IMR-90 (cell line): ENCODE measurements at regions not wholly inside any gene's neighbourhood (a gene's known extent, or its start where the extent isn't known, plus 50 kb on each side); places are given as distances from the start of the nearest gene placed in this dataset.

Experiments used
- ATAC-seq: fragments of 200-7000 bp; cut with Tn5 transposase; 2 replicates; pipeline ENCODE4 v1.9.1; 2020; ENCODE audit warnings: low read depth, mild to moderate bottlenecking, moderate library complexity
- BruUV-seq: library from RNA; stranded (reverse); fragments of 400-500 nt; replicated peaks from 2 replicates; lab custom pipeline; 2021; lab: Mats Ljungman, UMichigan
- CTCF ChIA-PET: fragments of 300-600 bp; formaldehyde crosslinking; extraction: SDS; loops from one replicate; lab custom pipeline; 2021; ENCODE audit warnings: antibody characterized with exemption; lab: Yijun Ruan, JAX
- POLR2A ChIA-PET: fragments of 300-600 bp; sonication (Branson Sonifier 250); formaldehyde crosslinking; loops from one replicate; lab custom pipeline; 2022; ENCODE audit warnings: antibody characterized with exemption; ENCODE audit not compliant: unreplicated experiment; lab: Charles Lee
- DNase-seq: peaks from one replicate; pipeline ENCODE4 v3.0.0; 2013
- H2AFZ ChIP-seq: replicated peaks from 2 replicates; pipeline ENCODE3; 2013; ENCODE audit warnings: low read length, mild to moderate bottlenecking; ENCODE audit not compliant: poor library complexity
- H2AK5ac ChIP-seq: 2 replicates; pipeline ENCODE4 v1.6.1; 2013; ENCODE audit warnings: low read depth, low read length, inconsistent platforms
- H2AK9ac ChIP-seq: replicated peaks from 2 replicates; pipeline ENCODE3; 2013; ENCODE audit warnings: mild to moderate bottlenecking, low read depth, low read length, moderate library complexity; ENCODE audit not compliant: poor library complexity
- H2BK120ac ChIP-seq: 2 replicates; pipeline ENCODE4 v1.6.1; 2013; ENCODE audit warnings: low read depth, low read length, inconsistent platforms
- H2BK15ac ChIP-seq: 3 replicates; pipeline ENCODE4 v1.6.1; 2013; ENCODE audit warnings: low read depth, low read length, inconsistent platforms
- H2BK20ac ChIP-seq: 2 replicates; pipeline ENCODE4 v1.6.1; 2013; ENCODE audit warnings: low read depth, mild to moderate bottlenecking, inconsistent platforms, low read length, moderate library complexity
- H2BK5ac ChIP-seq: 2 replicates; pipeline ENCODE4 v1.6.1; 2013; ENCODE audit warnings: mild to moderate bottlenecking, low read depth, low read length, inconsistent platforms; ENCODE audit not compliant: poor library complexity, severe bottlenecking
- H3K14ac ChIP-seq: replicated peaks from 2 replicates; pipeline ENCODE4 v1.6.1; 2013; ENCODE audit warnings: low read depth, low read length, inconsistent platforms
- H3K18ac ChIP-seq: 2 replicates; pipeline ENCODE4 v1.6.1; 2013; ENCODE audit warnings: low read depth, low read length, control low read depth
- H3K23ac ChIP-seq: 2 replicates; pipeline ENCODE4 v1.6.1; 2013; ENCODE audit warnings: low read depth, low read length, inconsistent platforms
- H3K27ac ChIP-seq: 2 replicates; pipeline ENCODE4 v1.5.1; 2013; ENCODE audit warnings: mild to moderate bottlenecking, control low read depth, low read length; ENCODE audit not compliant: insufficient read depth
- H3K27me3 ChIP-seq: 2 replicates; pipeline ENCODE4 v1.6.1; 2013; ENCODE audit warnings: low read length; ENCODE audit not compliant: control insufficient read depth, insufficient read depth
- H3K36me3 ChIP-seq: 2 replicates; pipeline ENCODE4 v1.6.1; 2013; ENCODE audit warnings: low read length, mixed read lengths; ENCODE audit not compliant: control insufficient read depth, insufficient read depth
- H3K4ac ChIP-seq: 2 replicates; pipeline ENCODE4 v1.6.1; 2013; ENCODE audit warnings: low read depth, low read length, inconsistent platforms
- H3K4me1 ChIP-seq: 2 replicates; pipeline ENCODE4 v1.6.1; 2013; ENCODE audit warnings: low read length, mixed read lengths; ENCODE audit not compliant: control insufficient read depth, insufficient read depth
- H3K4me2 ChIP-seq: 2 replicates; pipeline ENCODE4 v1.6.1; 2013; ENCODE audit warnings: low read depth, mild to moderate bottlenecking, control low read depth, low read length, moderate library complexity
- H3K4me3 ChIP-seq: 2 replicates; pipeline ENCODE4 v1.5.1; 2013; ENCODE audit warnings: low read depth, mild to moderate bottlenecking, control low read depth, low read length, moderate library complexity; ENCODE audit not compliant: insufficient read depth
- H3K56ac ChIP-seq: 2 replicates; pipeline ENCODE4 v1.6.1; 2013; ENCODE audit warnings: low read length, inconsistent platforms; ENCODE audit not compliant: insufficient read depth; ENCODE audit errors: extremely low read depth
- H3K79me1 ChIP-seq, 2 experiments: 2 replicates each; pipeline ENCODE4 v1.6.1; 2013; ENCODE audit warnings: low read length in 2 of 2, inconsistent platforms in 1 of 2, low read depth in 1 of 2
- H3K9ac ChIP-seq: 2 replicates; pipeline ENCODE4 v1.6.1; 2013; ENCODE audit warnings: low read depth, low read length, control low read depth
- H3K9me1 ChIP-seq: 2 replicates; pipeline ENCODE4 v1.6.1; 2013; ENCODE audit warnings: low read length, inconsistent platforms; ENCODE audit not compliant: insufficient read depth
- H3K9me3 ChIP-seq: 2 replicates; pipeline ENCODE4 v1.6.1; 2013; ENCODE audit warnings: low read length; ENCODE audit not compliant: control insufficient read depth, insufficient read depth
- H4K20me1 ChIP-seq: 2 replicates; pipeline ENCODE4 v1.6.1; 2013; ENCODE audit warnings: low read length, inconsistent platforms; ENCODE audit not compliant: insufficient read depth
- H4K5ac ChIP-seq: 2 replicates; pipeline ENCODE4 v1.6.1; 2013; ENCODE audit warnings: mild to moderate bottlenecking, low read depth, low read length, control low read depth
- H4K8ac ChIP-seq, 2 experiments: 2 replicates each; pipeline ENCODE4 v1.6.1; 2013; ENCODE audit warnings: low read depth in 2 of 2, low read length in 2 of 2, control low read depth in 1 of 2, inconsistent platforms in 1 of 2
- H4K91ac ChIP-seq: 2 replicates; pipeline ENCODE4 v1.6.1; 2013; ENCODE audit warnings: low read depth, low read length, inconsistent platforms; ENCODE audit not compliant: insufficient read depth
- BHLHE40 ChIP-seq: fragments of 150-350 bp; IDR thresholded peaks from 2 replicates; pipeline ENCODE4 v1.6.1; 2016; ENCODE audit warnings: mild to moderate bottlenecking, low read depth, low read length
- CEBPB ChIP-seq: IDR thresholded peaks from 2 replicates; pipeline ENCODE4 v1.6.1; 2012; ENCODE audit warnings: low read depth, low read length, improper control_type of control experiment
- CHD1 ChIP-seq: IDR thresholded peaks from 2 replicates; pipeline ENCODE4 v1.6.1; 2012; ENCODE audit warnings: low read depth, low read length, improper control_type of control experiment
- FOS ChIP-seq: fragments of 150-350 bp; IDR thresholded peaks from 2 replicates; pipeline ENCODE4 v1.6.1; 2016; ENCODE audit warnings: low read depth, low read length
- MAFK ChIP-seq: IDR thresholded peaks from 2 replicates; pipeline ENCODE4 v1.6.1; 2012; ENCODE audit warnings: low read depth, low read length, improper control_type of control experiment
- MAZ ChIP-seq: IDR thresholded peaks from 2 replicates; pipeline ENCODE4 v1.6.1; 2012; ENCODE audit warnings: low read depth, mild to moderate bottlenecking, low read length, improper control_type of control experiment, moderate library complexity, borderline replicate concordance
- MXI1 ChIP-seq: IDR thresholded peaks from 2 replicates; pipeline ENCODE4 v1.6.1; 2012; ENCODE audit warnings: low read depth, mild to moderate bottlenecking, low read length, moderate library complexity, borderline replicate concordance
- NFE2L2 ChIP-seq: fragments of 150-350 bp; IDR thresholded peaks from 2 replicates; pipeline ENCODE4 v1.6.1; 2016; ENCODE audit warnings: low read depth, mild to moderate bottlenecking, low read length
- POLR2A ChIP-seq: IDR thresholded peaks from 2 replicates; pipeline ENCODE4 v1.6.1; 2012; ENCODE audit warnings: mild to moderate bottlenecking, low read depth, low read length
- RAD21 ChIP-seq: IDR thresholded peaks from 2 replicates; pipeline ENCODE4 v1.6.1; 2012; ENCODE audit warnings: low read length, improper control_type of control experiment
- RCOR1 ChIP-seq: IDR thresholded peaks from 2 replicates; pipeline ENCODE4 v1.6.1; 2012; ENCODE audit warnings: mild to moderate bottlenecking, low read length, improper control_type of control experiment; ENCODE audit not compliant: insufficient replicate concordance
- RFX5 ChIP-seq: IDR thresholded peaks from 2 replicates; pipeline ENCODE4 v1.8.0; 2012; ENCODE audit warnings: low read depth, mild to moderate bottlenecking, low read length, moderate library complexity
- SMC3 ChIP-seq: fragments of 150-350 bp; IDR thresholded peaks from 2 replicates; pipeline ENCODE4 v1.6.1; 2016; ENCODE audit warnings: low read depth, mild to moderate bottlenecking, antibody characterized with exemption, low read length, moderate library complexity
- WGBS, 2 experiments: methylation state at CpG; one replicate each; pipeline versions ENCODE4 v1.1.5 to v1.1.7; 2013; ENCODE audit warnings: missing lambda C conversion rate in 2 of 2; ENCODE audit not compliant: insufficient read length in 1 of 2; ENCODE audit errors: extremely low coverage in 2 of 2; 5-methylcytosine and 5-hydroxymethylcytosine counted together
- dilution Hi-C: fragments of 300-500 bp; cut with HindIII; formaldehyde crosslinking; loops from one replicate; pipeline ENCODE4 v1.14.3; 2018; ENCODE audit warnings: low sequenced_read_pairs; ENCODE audit not compliant: unreplicated experiment
- in situ Hi-C: fragments of 300-500 bp; cut with MboI; formaldehyde crosslinking; loops from 3 replicates; pipeline ENCODE4 v1.14.3; 2019; ENCODE audit warnings: low sequenced_read_pairs, inconsistent platforms, mixed read lengths
- intact Hi-C: fragments of 100-400 bp; cut with micrococcal nuclease; formaldehyde crosslinking; loops from 2 replicates; pipeline ENCODE4 v1.10.0; 2022
- TF ChIP-seq, protein P1 (sequence below): fragments of 150-350 bp; IDR thresholded peaks from 2 replicates; pipeline ENCODE4 v1.6.1; 2016; ENCODE audit warnings: low read depth, mild to moderate bottlenecking, low read length, moderate library complexity, borderline replicate concordance
- TF ChIP-seq, protein P2 (sequence below): fragments of 150-350 bp; IDR thresholded peaks from 2 replicates; pipeline ENCODE4 v1.6.1; 2017; ENCODE audit warnings: mild to moderate bottlenecking, antibody characterized with exemption, low read length, low read depth
- TF ChIP-seq, protein P3 (sequence below): conservative IDR thresholded peaks from 2 replicates; pipeline ENCODE4 v1.5.1; 2012; ENCODE audit warnings: mild to moderate bottlenecking, low read depth, low read length, improper control_type of control experiment

DNA sequence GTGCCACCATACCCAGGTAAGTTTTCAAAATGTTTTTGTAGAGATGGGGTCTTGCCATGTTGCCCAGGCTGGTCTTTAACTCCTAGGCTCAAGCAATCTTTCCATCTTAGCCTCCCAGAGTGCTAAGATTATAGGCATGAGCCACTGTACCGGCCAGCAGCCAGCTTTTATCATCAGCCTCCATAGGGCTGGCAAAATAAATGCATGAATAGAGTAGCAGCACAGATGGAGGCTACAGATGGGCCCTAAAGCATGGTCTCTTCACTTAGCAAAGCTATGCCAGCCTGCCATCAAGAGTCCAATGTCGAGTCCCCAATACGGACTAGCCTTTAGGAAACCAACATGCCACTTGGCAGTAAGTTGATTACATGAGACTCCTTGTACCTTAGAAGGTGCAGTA is 63.8 kb downstream of the CNTN3 start:
- Histone ChIP-seq H3K9ac (no peak overlapping the region), H4K20me1 (no peaks in the 10 kb centered on the region), H3K23ac (no peak overlapping the region), H3K4me3 (no peak overlapping the region), H4K8ac (no peak overlapping the region), H3K9me3 (no peaks in the 10 kb centered on the region), H2AFZ (no peak overlapping the region), H3K27me3 (no peaks in the 10 kb centered on the region), H3K18ac (no peak overlapping the region), H3K56ac (no peak overlapping the region), H2BK5ac (no peak overlapping the region), H3K14ac (no peak overlapping the region), H3K4me2 (no peak overlapping the region), H4K91ac (no peak overlapping the region), H3K4ac (no peak overlapping the region), H2BK15ac (no peak overlapping the region), H2BK120ac (no peak overlapping the region), H3K27ac (no peak overlapping the region), H3K9me1 (no peaks in the 10 kb centered on the region), H2AK9ac (no peak overlapping the region), H2AK5ac (no peak overlapping the region), H2BK20ac (no peak overlapping the region), H3K79me1 (no peaks in the 10 kb centered on the region), H3K4me1 (no peaks in the 10 kb centered on the region), H3K36me3 (no peaks in the 10 kb centered on the region), H4K5ac (no peak overlapping the region)
- POLR2A ChIA-PET: no interaction called here
- dilution Hi-C loops: no loop called here
- no peak for ATAC-seq
- DNase-seq: no peak
- intact Hi-C loops: no loop called here
- BruUV-seq: no TSS peak
- in situ Hi-C loops: no loop called here
- CTCF ChIA-PET: no interaction called here
- TF ChIP-seq MAZ: no peak
- TF ChIP-seq, protein P1, sequence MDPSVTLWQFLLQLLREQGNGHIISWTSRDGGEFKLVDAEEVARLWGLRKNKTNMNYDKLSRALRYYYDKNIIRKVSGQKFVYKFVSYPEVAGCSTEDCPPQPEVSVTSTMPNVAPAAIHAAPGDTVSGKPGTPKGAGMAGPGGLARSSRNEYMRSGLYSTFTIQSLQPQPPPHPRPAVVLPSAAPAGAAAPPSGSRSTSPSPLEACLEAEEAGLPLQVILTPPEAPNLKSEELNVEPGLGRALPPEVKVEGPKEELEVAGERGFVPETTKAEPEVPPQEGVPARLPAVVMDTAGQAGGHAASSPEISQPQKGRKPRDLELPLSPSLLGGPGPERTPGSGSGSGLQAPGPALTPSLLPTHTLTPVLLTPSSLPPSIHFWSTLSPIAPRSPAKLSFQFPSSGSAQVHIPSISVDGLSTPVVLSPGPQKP: no peak
- no peak for TF ChIP-seq CHD1
- TF ChIP-seq MAFK: no peak
- no peak for TF ChIP-seq NFE2L2
- TF ChIP-seq, protein P2, sequence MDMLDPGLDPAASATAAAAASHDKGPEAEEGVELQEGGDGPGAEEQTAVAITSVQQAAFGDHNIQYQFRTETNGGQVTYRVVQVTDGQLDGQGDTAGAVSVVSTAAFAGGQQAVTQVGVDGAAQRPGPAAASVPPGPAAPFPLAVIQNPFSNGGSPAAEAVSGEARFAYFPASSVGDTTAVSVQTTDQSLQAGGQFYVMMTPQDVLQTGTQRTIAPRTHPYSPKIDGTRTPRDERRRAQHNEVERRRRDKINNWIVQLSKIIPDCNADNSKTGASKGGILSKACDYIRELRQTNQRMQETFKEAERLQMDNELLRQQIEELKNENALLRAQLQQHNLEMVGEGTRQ: no peak
- no peak for TF ChIP-seq SMC3
- no peak for TF ChIP-seq FOS
- no peak for TF ChIP-seq CEBPB
- TF ChIP-seq BHLHE40: no peak
- TF ChIP-seq, protein P3, sequence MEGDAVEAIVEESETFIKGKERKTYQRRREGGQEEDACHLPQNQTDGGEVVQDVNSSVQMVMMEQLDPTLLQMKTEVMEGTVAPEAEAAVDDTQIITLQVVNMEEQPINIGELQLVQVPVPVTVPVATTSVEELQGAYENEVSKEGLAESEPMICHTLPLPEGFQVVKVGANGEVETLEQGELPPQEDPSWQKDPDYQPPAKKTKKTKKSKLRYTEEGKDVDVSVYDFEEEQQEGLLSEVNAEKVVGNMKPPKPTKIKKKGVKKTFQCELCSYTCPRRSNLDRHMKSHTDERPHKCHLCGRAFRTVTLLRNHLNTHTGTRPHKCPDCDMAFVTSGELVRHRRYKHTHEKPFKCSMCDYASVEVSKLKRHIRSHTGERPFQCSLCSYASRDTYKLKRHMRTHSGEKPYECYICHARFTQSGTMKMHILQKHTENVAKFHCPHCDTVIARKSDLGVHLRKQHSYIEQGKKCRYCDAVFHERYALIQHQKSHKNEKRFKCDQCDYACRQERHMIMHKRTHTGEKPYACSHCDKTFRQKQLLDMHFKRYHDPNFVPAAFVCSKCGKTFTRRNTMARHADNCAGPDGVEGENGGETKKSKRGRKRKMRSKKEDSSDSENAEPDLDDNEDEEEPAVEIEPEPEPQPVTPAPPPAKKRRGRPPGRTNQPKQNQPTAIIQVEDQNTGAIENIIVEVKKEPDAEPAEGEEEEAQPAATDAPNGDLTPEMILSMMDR: no peak
- no peak for TF ChIP-seq POLR2A
- no peak for TF ChIP-seq RAD21
- no peak for TF ChIP-seq MXI1
- TF ChIP-seq RFX5: no peak
- no peak for TF ChIP-seq RCOR1
- no CpG with 5 or more reads among the region's 3 CpGs for WGBS, 2 experiments
